Lower leg skin (tissue), 3 donors: ENCODE measurements at regions not wholly inside any gene's neighbourhood (a gene's known extent, or its start where the extent isn't known, plus 50 kb on each side); places are given as distances from the start of the nearest gene placed in this dataset.

Experiments used
- POLR2A ChIP-seq, 2 donors: fragments of 450-650 bp; IDR thresholded peaks; one replicate each; pipeline ENCODE4 v1.6.1; 2016 to 2017; ENCODE audit warnings: antibody characterized with exemption in 2 of 2, mild to moderate bottlenecking in 1 of 2, moderate library complexity in 1 of 2
- TF ChIP-seq, protein P1 (sequence below), 3 donors: fragments of 450-650 bp; IDR thresholded peaks; one replicate each; pipeline ENCODE4 v1.5.1; 2016; ENCODE audit warnings: antibody characterized with exemption in 3 of 3, mild to moderate bottlenecking in 3 of 3, moderate library complexity in 2 of 3

DNA sequence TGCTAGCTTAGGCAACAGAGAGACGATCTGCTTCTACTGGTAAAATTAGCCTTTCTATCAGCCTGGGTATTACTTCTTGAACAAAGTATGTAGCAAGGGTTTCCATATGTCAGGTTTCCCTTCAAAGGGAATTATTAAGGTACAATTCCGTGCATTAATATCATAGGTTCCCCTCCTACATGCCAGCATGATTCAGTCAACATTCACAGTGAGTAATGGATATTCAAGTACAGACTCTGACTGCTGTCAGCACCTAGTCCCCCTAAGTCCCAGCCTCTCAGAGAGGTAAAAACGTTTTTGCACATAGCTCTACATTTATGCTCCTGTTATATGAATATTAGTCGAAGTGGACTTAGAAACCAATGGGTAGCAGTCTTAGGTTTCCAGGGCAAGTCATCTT is 322.4 kb upstream of the CCNG1 start:
- TF ChIP-seq, protein P1, sequence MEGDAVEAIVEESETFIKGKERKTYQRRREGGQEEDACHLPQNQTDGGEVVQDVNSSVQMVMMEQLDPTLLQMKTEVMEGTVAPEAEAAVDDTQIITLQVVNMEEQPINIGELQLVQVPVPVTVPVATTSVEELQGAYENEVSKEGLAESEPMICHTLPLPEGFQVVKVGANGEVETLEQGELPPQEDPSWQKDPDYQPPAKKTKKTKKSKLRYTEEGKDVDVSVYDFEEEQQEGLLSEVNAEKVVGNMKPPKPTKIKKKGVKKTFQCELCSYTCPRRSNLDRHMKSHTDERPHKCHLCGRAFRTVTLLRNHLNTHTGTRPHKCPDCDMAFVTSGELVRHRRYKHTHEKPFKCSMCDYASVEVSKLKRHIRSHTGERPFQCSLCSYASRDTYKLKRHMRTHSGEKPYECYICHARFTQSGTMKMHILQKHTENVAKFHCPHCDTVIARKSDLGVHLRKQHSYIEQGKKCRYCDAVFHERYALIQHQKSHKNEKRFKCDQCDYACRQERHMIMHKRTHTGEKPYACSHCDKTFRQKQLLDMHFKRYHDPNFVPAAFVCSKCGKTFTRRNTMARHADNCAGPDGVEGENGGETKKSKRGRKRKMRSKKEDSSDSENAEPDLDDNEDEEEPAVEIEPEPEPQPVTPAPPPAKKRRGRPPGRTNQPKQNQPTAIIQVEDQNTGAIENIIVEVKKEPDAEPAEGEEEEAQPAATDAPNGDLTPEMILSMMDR (IDR thresholded peaks at IDR 0.05): no peak
- no peak for TF ChIP-seq POLR2A (IDR thresholded peaks at IDR 0.05)
